Hepatocyte (in vitro differentiated cells): ENCODE measurements at regions not wholly inside any gene's neighbourhood (a gene's known extent, or its start where the extent isn't known, plus 50 kb on each side); places are given as distances from the start of the nearest gene placed in this dataset.

Source experiments
- DNase-seq: peaks from one replicate; pipeline ENCODE4 v3.0.0-alpha.2; 2016; ENCODE audit warnings: low spot score
- H2AFZ ChIP-seq: fragments of 200-600 bp; sonication (generic); 2 replicates; pipeline ENCODE4 v1.6.0; 2016; ENCODE audit warnings: antibody characterized with exemption, mild to moderate bottlenecking
- H3K27ac ChIP-seq: fragments of 200-600 bp; sonication (generic); 2 replicates; pipeline ENCODE4 v1.5.1; 2016; ENCODE audit warnings: mild to moderate bottlenecking
- H3K27me3 ChIP-seq: fragments of 200-600 bp; sonication (generic); 2 replicates; pipeline ENCODE4 v1.6.1; 2016
- H3K36me3 ChIP-seq: fragments of 200-600 bp; sonication (generic); replicated peaks from 2 replicates; pipeline ENCODE4 v1.5.1; 2016; ENCODE audit warnings: low read depth; ENCODE audit not compliant: insufficient read depth
- H3K4me1 ChIP-seq: fragments of 200-600 bp; sonication (generic); 2 replicates; pipeline ENCODE4 v1.5.1; 2016; ENCODE audit warnings: mild to moderate bottlenecking, moderate library complexity; ENCODE audit not compliant: insufficient read depth
- H3K4me2 ChIP-seq: fragments of 200-600 bp; sonication (generic); 2 replicates; pipeline ENCODE4 v1.6.0; 2016
- H3K4me3 ChIP-seq: fragments of 200-600 bp; sonication (generic); 2 replicates; pipeline ENCODE4 v1.5.1; 2016; ENCODE audit warnings: mild to moderate bottlenecking
- H3K79me2 ChIP-seq: fragments of 200-600 bp; sonication (generic); 2 replicates; pipeline ENCODE4 v1.6.0; 2017; ENCODE audit warnings: mild to moderate bottlenecking
- H3K9me2 ChIP-seq: fragments of 200-600 bp; sonication (generic); replicated peaks from 2 replicates; pipeline ENCODE4 v1.6.0; 2017; ENCODE audit warnings: mild to moderate bottlenecking; ENCODE audit not compliant: insufficient read depth
- H3K9me3 ChIP-seq: fragments of 200-600 bp; sonication (generic); 2 replicates; pipeline ENCODE4 v1.5.1; 2016; ENCODE audit warnings: low read depth, mild to moderate bottlenecking
- H4K20me1 ChIP-seq: fragments of 200-600 bp; sonication (generic); 2 replicates; pipeline ENCODE4 v1.6.0; 2016; ENCODE audit warnings: mild to moderate bottlenecking; ENCODE audit not compliant: insufficient read depth, poor library complexity, severe bottlenecking
- EZH2 ChIP-seq: fragments of 200-600 bp; sonication (generic); IDR thresholded peaks from 2 replicates; pipeline ENCODE4 v1.6.1; 2016; ENCODE audit warnings: antibody characterized with exemption, mild to moderate bottlenecking, borderline replicate concordance
- EZH2phosphoT487 ChIP-seq: fragments of 200-600 bp; sonication (generic); IDR thresholded peaks from one replicate; pipeline ENCODE4 v1.6.1; 2018; ENCODE audit warnings: antibody characterized with exemption, mild to moderate bottlenecking, low read depth, moderate library complexity; ENCODE audit not compliant: unreplicated experiment, severe bottlenecking
- WGBS: methylation state at CpG from one replicate; pipeline ENCODE4 v1.1.6; 2016; ENCODE audit warnings: low lambda C conversion rate; ENCODE audit errors: missing lambda C conversion rate; 5-methylcytosine and 5-hydroxymethylcytosine counted together
- TF ChIP-seq, protein P1 (sequence below): fragments of 200-600 bp; sonication (generic); IDR thresholded peaks from 2 replicates; pipeline ENCODE4 v1.5.1; 2016; ENCODE audit warnings: antibody characterized with exemption, mild to moderate bottlenecking; ENCODE audit not compliant: poor library complexity

DNA sequence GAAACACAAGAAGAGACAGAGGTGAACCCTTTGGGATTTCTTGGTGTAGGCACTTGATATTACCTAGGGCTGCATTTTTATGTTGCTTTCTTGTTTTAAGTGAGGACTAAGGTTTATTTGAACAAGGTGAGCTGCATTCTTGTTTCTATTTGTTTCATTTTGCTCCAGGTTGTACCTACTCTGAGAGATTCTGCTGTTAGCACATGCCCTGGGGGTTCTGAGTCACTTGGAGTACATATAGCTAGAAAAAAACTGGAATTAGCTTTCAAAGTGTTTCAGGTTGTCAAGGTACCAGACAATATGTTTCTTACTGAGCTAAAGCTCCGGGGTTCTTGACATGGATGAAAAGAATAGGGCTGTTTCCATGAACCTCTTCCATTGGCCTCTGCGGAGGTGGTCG, 299.4 kb downstream of the ICE1 start:
- H3K4me1 ChIP-seq: no peaks in the 10 kb centered on the region
- H4K20me1 ChIP-seq: no peaks in the 10 kb centered on the region
- H3K27ac ChIP-seq: no peak overlapping the region
- H3K4me3 ChIP-seq: no peak overlapping the region
- H3K36me3 ChIP-seq: no peaks in the 10 kb centered on the region
- H3K4me2 ChIP-seq: no peak overlapping the region
- no peak overlapping the region for H2AFZ ChIP-seq
- H3K9me2 ChIP-seq: no peaks in the 10 kb centered on the region
- H3K27me3 ChIP-seq: no peaks in the 10 kb centered on the region
- DNase-seq: no peak
- H3K79me2 ChIP-seq: no peaks in the 10 kb centered on the region
- H3K9me3 ChIP-seq: no peaks in the 10 kb centered on the region
- 86% methylated on average over 3 of the region's 3 CpGs for WGBS
- TF ChIP-seq, protein P1, sequence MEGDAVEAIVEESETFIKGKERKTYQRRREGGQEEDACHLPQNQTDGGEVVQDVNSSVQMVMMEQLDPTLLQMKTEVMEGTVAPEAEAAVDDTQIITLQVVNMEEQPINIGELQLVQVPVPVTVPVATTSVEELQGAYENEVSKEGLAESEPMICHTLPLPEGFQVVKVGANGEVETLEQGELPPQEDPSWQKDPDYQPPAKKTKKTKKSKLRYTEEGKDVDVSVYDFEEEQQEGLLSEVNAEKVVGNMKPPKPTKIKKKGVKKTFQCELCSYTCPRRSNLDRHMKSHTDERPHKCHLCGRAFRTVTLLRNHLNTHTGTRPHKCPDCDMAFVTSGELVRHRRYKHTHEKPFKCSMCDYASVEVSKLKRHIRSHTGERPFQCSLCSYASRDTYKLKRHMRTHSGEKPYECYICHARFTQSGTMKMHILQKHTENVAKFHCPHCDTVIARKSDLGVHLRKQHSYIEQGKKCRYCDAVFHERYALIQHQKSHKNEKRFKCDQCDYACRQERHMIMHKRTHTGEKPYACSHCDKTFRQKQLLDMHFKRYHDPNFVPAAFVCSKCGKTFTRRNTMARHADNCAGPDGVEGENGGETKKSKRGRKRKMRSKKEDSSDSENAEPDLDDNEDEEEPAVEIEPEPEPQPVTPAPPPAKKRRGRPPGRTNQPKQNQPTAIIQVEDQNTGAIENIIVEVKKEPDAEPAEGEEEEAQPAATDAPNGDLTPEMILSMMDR: no peak
- TF ChIP-seq EZH2 (no peak), EZH2phosphoT487 (no peak)

DNA sequence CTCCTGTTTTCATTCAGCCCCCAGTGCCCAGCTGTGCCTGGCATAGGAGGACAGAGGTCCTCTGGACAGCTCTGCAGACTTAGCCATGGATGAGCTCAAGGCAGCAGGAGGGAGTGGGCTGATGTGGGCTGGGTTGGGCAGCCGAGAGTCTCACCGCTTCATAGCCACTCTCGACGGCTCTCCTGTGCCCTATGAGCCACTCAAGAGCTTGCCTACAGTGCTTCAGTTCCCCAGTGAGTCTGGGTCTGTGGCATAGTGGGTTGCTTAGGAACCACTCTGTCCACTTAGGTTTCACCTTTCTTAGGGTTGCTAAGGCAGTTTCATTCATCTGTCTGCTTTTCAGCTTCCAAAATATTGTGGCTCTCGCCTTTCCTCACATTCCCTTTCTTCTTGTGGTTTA, 296.8 kb downstream of the ICE1 start:
- H2AFZ ChIP-seq: no peak overlapping the region

DNA sequence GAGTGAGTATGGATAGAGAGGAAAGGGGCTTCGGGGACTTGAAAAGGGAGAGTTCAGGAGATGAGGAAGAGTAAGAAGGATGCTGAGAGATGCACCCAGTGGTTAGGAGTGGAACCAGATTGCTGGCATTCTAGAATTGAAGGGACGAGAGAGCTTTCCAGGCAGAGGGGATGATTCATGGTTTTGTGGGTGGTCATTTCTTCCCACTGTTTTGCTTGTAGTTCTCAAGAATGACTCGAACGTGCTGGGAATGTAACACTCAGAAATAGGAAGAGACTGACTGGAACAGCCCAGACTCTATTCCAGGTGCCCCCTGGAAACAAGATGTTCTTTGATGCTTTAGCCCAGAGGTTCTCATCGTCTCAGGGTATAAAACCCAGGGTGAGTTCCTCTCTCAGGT, 294.2 kb downstream of the ICE1 start:
- DNase-seq: no peak
- Histone ChIP-seq H3K36me3 (no peaks in the 10 kb centered on the region), H3K79me2 (no peaks in the 10 kb centered on the region), H3K4me1 (no peaks in the 10 kb centered on the region), H2AFZ (no peak overlapping the region), H3K4me3 (no peak overlapping the region), H3K27ac (no peak overlapping the region), H3K9me2 (no peaks in the 10 kb centered on the region), H3K4me2 (no peak overlapping the region), H3K9me3 (no peaks in the 10 kb centered on the region), H4K20me1 (no peaks in the 10 kb centered on the region), H3K27me3 (no peaks in the 10 kb centered on the region)
- TF ChIP-seq EZH2 (no peak), EZH2phosphoT487 (no peak)
- TF ChIP-seq, protein P1: no peak
- WGBS: 69% methylated on average over 5 of the region's 5 CpGs

More for the DNA sequence above, 296.8 kb downstream of the ICE1 start:
- no peak overlapping the region for H3K4me3 ChIP-seq
- no peaks in the 10 kb centered on the region for H4K20me1 ChIP-seq
- H3K27me3 ChIP-seq: no peaks in the 10 kb centered on the region
- TF ChIP-seq, protein P1: no peak
- no peak overlapping the region for H3K4me2 ChIP-seq
- no peaks in the 10 kb centered on the region for H3K9me3 ChIP-seq
- no peaks in the 10 kb centered on the region for H3K79me2 ChIP-seq
- no peak overlapping the region for H3K27ac ChIP-seq
- whole genome bisulfite sequencing: 81% methylated on average over 5 of the region's 5 CpGs
- H3K36me3 ChIP-seq: no peaks in the 10 kb centered on the region
- no peak for DNase-seq
- H3K4me1 ChIP-seq: no peaks in the 10 kb centered on the region
- no peaks in the 10 kb centered on the region for H3K9me2 ChIP-seq

DNA sequence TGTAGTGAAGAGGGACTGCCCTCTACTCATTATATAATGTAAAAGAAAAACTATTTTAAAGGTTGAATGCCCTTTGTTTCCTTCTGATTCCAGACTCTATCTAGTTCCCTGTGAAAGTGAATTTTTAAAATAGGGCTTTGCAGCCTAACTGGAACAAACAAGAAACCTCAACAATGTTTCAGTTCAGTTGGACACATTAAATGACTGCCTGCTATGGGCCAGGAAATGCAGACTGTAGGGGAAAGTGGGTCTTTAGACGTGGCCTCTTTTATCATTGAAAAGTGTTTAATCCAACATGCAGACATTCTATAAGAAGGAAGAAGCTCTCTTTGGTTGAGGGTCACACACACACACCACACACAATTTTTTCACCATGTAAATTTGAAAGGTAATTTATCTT, 289.1 kb downstream of the ICE1 start:
- no peaks in the 10 kb centered on the region for H3K27me3 ChIP-seq
- no peak overlapping the region for H3K4me3 ChIP-seq
- no peak for DNase-seq
- H3K4me1 ChIP-seq: no peaks in the 10 kb centered on the region
- H3K4me2 ChIP-seq: no peak overlapping the region
- H2AFZ ChIP-seq: no peak overlapping the region
- no peaks in the 10 kb centered on the region for H4K20me1 ChIP-seq
- TF ChIP-seq EZH2 (no peak), EZH2phosphoT487 (no peak)
- TF ChIP-seq, protein P1: no peak
- H3K36me3 ChIP-seq: no peaks in the 10 kb centered on the region
- H3K27ac ChIP-seq: no peak overlapping the region
- no peaks in the 10 kb centered on the region for H3K9me2 ChIP-seq
- WGBS: 65% methylated on average over 1 of the region's 1 CpG
- no peaks in the 10 kb centered on the region for H3K9me3 ChIP-seq
- H3K79me2 ChIP-seq: no peaks in the 10 kb centered on the region
